OCI-LY7 (cell line): ENCODE measurements at regions not wholly inside any gene's neighbourhood (a gene's known extent, or its start where the extent isn't known, plus 50 kb on each side); places are given as distances from the start of the nearest gene placed in this dataset.

ENCODE experiments used
- CTCF ChIP-seq: fragments of 200-600 bp; sonication (generic); conservative IDR thresholded peaks from 2 replicates; pipeline ENCODE4 v1.5.1; 2014; ENCODE audit warnings: mild to moderate bottlenecking, antibody characterized with exemption, low read length, moderate library complexity, mixed read lengths
- EZH2phosphoT487 ChIP-seq: fragments of 200-600 bp; sonication (generic); IDR thresholded peaks from 2 replicates; pipeline ENCODE4 v1.6.1; 2018; ENCODE audit warnings: low read depth, borderline replicate concordance, mild to moderate bottlenecking, mixed run types, antibody characterized with exemption, low read length, moderate library complexity, mixed read lengths

DNA sequence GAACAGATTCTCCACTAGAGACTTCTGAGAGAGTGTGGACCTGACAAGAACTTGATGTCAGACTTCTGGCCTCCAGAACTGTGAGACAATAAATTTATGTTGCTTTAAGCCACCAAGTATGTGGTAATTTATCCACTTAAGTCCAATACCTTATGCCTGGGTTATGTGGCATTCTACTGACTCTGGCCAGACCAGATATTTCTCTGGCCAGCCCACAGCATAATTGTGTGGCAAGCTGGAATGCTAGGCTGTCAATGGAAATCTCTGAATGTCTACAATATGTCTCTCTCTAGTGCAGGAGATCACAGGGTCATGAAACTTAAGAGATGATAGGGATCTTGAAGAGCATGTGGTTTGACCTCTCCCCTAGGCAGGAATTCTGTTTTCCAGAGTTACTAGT is 251.0 kb downstream of the ZNF674 start:
- TF ChIP-seq EZH2phosphoT487 (no peak), CTCF (no peak)
